Activated CD4-positive, alpha-beta T cell treated with anti-CD3 and anti-CD28 coated beads, Interleukin-10, Interleukin-2, amounts not matched to agents 100 ng/mL and 50 ng/mL, durations not matched to agents 16 hours and 8 hours (primary cell): ENCODE measurements at regions not wholly inside any gene's neighbourhood (a gene's known extent, or its start where the extent isn't known, plus 50 kb on each side); places are given as distances from the start of the nearest gene placed in this dataset.

ENCODE experiments used
- DNase-seq: peaks from one replicate; pipeline ENCODE4 v3.0.0-alpha.2; 2020

- DNase-seq, result no peak
These were observed 196.9 kb upstream of the ANK2 start for GRCh38 chr4:112852601-112853000.

- no peak for DNase-seq
These were observed 195.7 kb upstream of the ANK2 start for GRCh38 chr4:112853662-112854256.

GRCh38 chr4:112854420-112854819, 195.0 kb upstream of the ANK2 start:
- no peak for DNase-seq

DNA sequence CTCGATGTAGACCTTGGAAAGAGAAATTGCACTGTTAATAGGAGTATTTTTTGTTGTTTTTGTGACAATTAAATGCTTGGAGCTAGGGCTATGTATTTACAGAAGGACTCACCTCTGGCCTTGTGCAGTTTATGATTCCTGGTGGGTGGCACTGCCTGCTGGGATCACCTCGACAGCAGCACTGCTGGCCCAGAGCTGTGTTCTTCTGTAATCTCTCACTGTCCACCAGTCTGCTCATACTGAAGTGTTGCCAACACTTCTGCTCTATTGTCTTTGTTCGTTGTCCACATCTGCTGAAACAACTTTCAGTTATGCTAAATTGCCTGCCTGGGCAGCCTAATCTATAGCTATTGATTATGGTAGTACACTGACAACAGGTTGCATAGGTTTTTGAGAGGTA, 194.4 kb upstream of the ANK2 start:
- DNase-seq, result no peak

DNA sequence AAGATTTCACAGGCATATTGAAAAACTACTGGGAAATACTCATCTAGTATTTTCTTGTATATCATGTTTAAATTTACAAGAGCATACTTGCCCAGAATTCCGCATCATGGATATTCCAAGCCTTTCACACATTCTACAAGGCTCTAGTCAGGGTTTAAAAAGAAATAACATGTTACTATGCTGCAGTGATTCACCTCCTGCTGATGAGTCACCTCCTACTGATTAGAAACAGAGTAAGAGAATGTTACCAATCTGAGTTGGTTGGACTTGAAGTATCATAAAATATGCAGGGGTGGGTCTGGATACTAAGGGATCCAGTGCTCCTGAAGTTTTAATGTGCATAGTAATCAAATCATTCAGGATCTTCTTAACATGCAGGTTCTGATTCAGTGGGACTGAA, 192.0 kb upstream of the ANK2 start:
- peak; percentile 4 for DNase-seq

DNA sequence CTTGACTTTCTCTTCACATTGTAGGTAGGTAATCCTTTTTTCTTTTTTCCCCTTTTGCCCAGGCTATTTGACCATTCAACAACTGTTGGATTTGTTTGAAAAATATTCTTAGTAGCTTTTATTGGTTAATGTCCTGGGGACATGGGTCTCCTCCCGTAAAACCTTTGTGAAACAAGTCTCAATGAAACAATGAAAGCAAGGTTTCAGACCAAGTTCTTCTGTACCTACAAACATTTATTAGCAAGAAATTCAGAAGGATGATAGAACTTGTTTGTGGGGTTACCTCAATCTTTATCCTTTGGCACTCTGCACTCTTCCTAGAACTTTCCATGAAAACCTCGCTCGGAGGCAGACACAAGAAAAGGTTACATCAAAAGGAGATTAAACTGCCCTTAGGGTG, 190.7 kb upstream of the ANK2 start:
- DNase-seq, result no peak

GRCh38 chr4:112859456-112860184, 189.8 kb upstream of the ANK2 start:
- no peak for DNase-seq

DNA sequence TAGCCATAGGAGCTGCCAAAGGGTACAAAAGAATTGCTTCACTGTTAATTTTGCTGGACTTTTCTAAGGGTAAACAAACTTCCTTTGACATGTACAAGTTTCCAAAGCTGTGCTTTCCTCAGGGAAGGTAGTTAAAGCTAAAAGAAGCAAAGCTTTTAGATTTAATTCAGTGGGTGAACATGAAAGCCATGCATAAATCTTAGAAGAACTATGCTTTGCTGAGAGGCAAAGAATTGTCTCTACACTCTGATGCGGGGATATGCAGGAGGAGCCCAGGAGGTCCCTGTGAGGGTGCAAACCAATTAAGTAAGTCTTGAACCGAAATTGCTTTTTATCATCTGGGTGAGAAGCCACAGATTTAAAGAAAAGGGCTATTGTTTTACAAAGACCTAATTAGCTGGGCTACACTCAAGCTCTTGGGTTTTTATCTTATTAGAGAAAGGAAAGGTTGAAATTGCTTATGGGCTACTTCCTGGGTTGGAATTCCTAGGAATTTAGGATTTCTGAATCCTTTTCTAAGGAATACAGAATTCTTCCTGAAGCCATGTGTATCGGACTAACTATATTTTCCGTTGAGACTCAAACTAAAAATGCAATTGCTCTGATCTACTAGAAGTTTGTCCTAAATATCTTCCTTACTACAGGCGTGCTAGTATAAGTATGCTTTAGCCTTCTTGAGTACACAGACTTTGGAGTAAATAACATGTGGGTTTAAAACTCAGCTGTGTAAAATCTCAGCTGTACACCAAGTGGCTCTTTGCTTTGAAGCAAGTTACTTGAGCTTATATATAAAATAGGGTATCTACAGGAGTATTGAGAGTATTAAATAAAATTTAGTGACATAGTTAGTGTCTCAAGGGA, 188.4 kb upstream of the ANK2 start:
- no peak for DNase-seq

DNA sequence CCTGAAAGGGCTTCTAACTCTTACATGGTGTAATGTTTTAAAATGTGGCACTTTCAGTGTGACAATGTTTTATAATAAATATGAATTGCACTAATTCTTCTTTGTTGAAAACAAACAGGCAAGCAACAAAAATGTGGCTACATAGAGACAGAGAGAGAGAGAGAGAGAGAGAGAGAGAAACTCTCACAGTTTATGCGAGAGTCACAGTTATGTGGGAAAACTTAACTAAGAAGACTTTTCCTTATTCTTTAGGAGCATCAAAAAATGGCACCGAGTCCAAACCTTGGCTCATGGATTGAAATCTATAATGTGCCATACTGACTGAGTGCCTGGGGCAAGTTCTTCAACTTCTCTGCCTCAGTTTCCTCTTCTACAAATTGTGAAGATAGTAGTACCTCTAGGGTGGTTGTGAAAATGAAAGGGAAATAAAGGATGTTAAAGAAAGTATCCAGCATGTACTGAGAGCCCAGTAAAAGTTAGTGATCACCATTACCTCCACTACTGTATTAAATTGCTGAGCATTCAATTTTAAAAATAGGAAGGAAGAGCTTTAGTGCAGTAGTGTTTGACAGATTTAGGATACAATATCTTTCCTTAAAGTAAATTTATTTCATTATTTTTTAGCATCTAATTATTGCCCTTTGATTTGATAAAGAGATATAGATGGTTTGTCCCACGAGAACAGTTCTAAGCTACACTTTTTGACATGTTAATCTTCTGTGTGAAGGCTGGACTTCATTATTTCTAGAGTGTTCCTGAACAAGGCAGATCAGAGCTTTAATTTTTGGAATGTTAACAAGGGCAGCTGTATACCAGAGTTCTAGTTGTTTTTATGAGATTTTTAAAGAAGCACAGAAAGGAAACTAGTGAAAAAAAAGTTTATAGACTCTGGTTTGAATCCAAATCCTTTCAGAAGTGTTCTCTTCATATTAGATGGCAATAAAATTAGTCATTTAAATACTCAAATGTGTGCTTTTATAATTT, 187.5 kb upstream of the ANK2 start:
- no peak for DNase-seq

DNA sequence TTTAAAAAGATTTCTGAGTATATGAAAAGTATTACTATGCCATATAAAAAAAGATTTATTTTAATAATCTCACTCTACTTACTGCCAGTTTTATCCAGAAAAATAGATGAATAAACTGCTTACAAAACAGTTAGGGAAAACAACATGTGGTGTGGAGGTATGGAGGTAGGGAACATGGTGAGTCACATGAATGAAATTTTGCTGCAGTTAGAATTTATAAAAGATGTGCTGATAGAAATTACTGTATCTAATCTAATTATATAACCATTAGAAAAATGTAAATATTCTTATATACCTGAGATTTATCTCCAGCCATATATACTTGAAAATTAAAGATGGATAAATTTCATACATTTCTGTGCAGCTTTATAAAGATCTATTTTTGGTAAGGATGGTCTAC, 184.0 kb upstream of the ANK2 start:
- DNase-seq, result no peak

DNA sequence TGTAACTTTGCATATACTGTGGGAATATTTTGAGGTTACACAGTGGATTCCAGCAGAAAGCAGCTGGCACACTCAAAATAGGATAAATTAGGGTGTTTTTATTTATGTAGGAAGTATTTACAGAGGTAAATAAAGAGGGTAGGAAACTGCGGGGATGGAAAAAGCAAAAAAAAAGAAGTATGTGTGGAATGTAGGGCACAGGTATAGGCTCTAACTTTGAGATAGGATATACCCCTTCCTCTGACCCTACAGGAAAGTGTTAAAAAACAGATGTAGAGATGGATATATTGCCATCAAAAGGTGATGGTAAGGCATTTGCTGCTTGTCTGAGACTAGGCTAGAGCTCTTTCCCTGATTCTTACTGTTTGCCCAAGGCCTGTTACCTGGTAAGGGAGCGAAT, 173.1 kb upstream of the ANK2 start:
- DNase-seq, result no peak

DNA sequence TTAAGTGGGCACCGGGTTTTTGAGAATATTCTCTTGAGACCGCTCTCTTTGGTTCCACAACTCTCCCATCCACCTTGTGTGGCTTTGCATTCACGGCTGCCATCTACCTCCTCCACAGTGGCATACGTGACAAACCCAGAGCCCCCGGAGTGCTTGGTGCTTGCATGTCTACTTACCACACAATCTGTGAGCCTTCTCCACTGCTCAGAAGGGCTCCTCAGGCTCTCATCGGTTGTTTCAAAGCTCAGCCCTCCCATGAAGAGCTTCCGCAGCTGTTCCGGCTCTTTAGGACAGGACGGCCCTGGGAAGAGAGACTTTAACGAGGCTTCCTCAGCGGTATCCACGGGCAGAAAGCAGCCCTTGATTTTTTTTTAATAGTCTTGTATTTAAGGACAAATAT, 167.6 kb upstream of the ANK2 start:
- DNase-seq, result no peak

GRCh38 chr4:112882286-112882685, 167.2 kb upstream of the ANK2 start:
- DNase-seq, result no peak

GRCh38 chr4:112884406-112884805, 165.0 kb upstream of the ANK2 start:
- DNase-seq, result no peak

DNA sequence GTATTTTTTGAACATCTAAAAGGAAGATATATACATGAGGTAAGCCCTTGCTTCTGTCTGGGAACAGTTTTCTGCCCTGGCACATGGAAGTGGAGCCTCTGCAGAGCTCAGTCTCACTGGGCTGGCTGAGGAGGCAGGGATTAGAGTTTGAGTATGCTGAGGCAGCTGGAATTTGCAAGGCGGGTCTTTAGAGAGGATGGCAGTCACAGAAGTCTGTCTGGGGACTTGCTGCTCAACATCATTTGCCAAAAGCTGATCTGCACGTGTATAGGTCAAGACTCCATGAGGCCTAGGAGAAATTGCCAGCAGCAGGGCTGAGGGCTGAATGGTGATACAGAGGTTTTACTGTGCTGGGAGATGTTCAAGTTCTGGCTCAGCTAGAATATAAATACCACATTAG, 163.6 kb upstream of the ANK2 start:
- DNase-seq, result no peak

DNA sequence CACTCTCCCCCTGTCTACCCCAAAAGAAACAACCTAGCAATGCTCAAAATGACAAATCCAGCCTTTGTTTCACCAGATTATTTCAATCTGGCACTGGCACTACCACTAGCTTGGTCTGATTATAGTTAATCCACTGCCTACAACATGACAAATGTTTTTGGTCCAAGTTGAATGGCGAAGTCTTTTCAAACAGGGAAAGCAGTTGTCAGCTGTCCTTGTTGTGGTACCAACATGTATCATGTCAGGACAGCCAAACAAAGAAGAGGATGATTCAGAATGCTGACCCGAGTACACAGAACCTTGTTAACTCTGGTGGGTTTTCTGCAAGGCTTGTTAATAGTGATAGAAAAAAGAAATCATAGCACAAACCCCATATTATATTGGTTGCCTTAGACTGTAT, 160.8 kb upstream of the ANK2 start:
- no peak for DNase-seq

DNA sequence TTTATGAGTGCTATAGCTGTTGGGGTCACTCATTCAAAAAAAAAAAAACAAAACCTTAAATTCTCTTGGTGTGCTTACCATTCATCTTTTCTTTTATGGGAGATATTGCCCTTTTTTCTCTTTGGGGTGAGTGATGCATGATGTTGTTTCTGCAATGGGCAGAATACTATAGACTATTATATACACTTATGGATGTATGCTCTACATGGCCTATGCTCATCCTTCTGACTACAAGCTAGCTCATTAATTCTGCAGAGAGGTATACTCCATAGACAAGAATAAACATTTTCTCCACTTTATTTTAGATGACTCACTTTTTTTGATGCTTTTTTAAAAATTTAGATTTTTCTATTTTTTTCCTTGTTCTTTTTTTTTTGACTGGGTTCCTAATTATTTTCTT, 160.3 kb upstream of the ANK2 start:
- DNase-seq, result no peak

GRCh38 chr4:112889619-112890527, 159.6 kb upstream of the ANK2 start:
- DNase-seq, result no peak

DNA sequence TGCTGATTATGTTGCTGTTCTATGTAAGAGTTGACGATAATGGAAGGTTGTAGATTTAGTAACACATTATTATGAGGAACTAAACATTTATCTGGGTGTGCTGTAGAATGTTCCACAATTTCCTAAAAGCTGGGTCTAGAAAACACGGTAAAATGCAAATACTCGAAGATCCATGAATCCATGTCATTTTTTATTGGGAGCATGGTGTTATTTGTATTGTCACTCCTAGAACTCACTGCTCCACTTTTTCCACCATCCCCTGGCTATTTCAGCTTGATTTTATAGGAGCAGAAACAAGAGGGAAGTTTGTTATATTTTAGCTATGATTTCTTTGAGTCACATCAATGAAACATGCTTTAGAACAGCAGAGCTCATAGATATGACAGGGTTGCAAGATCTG, 155.0 kb upstream of the ANK2 start:
- DNase-seq, result no peak

GRCh38 chr4:112894951-112895350, 154.5 kb upstream of the ANK2 start:
- DNase-seq, result no peak

- DNase-seq, result peak; percentile 64
These were observed 153.4 kb upstream of the ANK2 start for GRCh38 chr4:112895811-112896608.
